Activated naive CD4-positive, alpha-beta T cell treated with anti-CD3 and anti-CD28 coated beads, Interleukin-2, amount 10 ng/mL, durations not matched to agents 7 days and 5 days (primary cell): ENCODE measurements at regions not wholly inside any gene's neighbourhood (a gene's known extent, or its start where the extent isn't known, plus 50 kb on each side); places are given as distances from the start of the nearest gene placed in this dataset.

Experiments used
- CTCF ChIA-PET: fragments of 350-600 bp; sonication (Branson Sonifier 250); formaldehyde crosslinking; loops from one replicate; lab custom pipeline; 2021; ENCODE audit warnings: antibody characterized with exemption; lab: Charles Lee
- DNase-seq: peaks from one replicate; pipeline ENCODE4 v3.0.0-alpha.2; 2020
- H3K27ac Mint-ChIP-seq: one replicate; pipeline ENCODE4 v1.8.0; 2021; ENCODE audit warnings: mild to moderate bottlenecking, moderate library complexity, mixed read lengths
- H3K27me3 Mint-ChIP-seq: one replicate; pipeline ENCODE4 v1.8.0; 2021; ENCODE audit warnings: mild to moderate bottlenecking, mixed read lengths
- H3K36me3 Mint-ChIP-seq: one replicate; pipeline ENCODE4 v1.8.0; 2021; ENCODE audit warnings: mixed read lengths
- H3K4me1 Mint-ChIP-seq: one replicate; pipeline ENCODE4 v1.8.0; 2021; ENCODE audit warnings: mixed read lengths
- H3K4me3 Mint-ChIP-seq: one replicate; pipeline ENCODE4 v1.8.0; 2021; ENCODE audit warnings: mild to moderate bottlenecking, moderate library complexity, mixed read lengths
- H3K9me3 Mint-ChIP-seq: one replicate; pipeline ENCODE4 v1.8.0; 2021; ENCODE audit warnings: mixed read lengths

- H3K36me3 Mint-ChIP-seq = no peaks in the 10 kb centered on the region
- no peaks in the 10 kb centered on the region for H3K4me1 Mint-ChIP-seq
- CTCF ChIA-PET = no interaction called here
- no peak for DNase-seq
- no peak overlapping the region for H3K4me3 Mint-ChIP-seq
- no peaks in the 10 kb centered on the region for H3K9me3 Mint-ChIP-seq
- H3K27me3 Mint-ChIP-seq = no peaks in the 10 kb centered on the region
- no peak overlapping the region for H3K27ac Mint-ChIP-seq
Measured at GRCh38 chr6:71430018-71430417, 141.4 kb downstream of the OGFRL1 start.

DNA sequence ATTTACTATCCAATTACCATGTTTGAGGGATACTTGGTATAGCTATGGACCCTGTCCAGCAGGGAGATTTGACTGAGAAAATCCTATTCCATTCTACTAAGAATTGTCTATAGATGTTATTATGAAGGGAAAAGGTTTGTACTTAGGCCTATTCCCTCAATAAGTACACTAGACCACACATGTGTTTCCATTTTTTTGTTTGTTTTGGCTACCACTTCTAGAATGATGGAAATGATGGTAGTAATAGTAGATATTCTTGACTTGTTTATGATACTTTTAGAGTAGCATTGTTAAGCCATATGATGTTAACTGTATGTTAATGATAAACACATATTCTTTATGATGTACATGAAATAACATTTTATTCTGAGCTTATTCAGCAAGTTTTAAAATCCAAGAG lies 144.8 kb downstream of the OGFRL1 start:
- Mint-ChIP-seq H3K4me1 (no peaks in the 10 kb centered on the region), H3K9me3 (no peaks in the 10 kb centered on the region), H3K36me3 (no peaks in the 10 kb centered on the region), H3K4me3 (no peak overlapping the region), H3K27me3 (no peaks in the 10 kb centered on the region), H3K27ac (no peak overlapping the region)
- CTCF ChIA-PET = no interaction called here
- DNase-seq = no peak

GRCh38 chr6:71444222-71444621 lies 155.6 kb downstream of the OGFRL1 start:
- H3K4me1 Mint-ChIP-seq = no peaks in the 10 kb centered on the region
- CTCF ChIA-PET = no interaction called here
- peaks cover 4% of the 10 kb centered on the region for H3K27me3 Mint-ChIP-seq
- no peak for DNase-seq
- H3K36me3 Mint-ChIP-seq = no peaks in the 10 kb centered on the region
- no peaks in the 10 kb centered on the region for H3K9me3 Mint-ChIP-seq
- H3K27ac Mint-ChIP-seq = no peak overlapping the region
- H3K4me3 Mint-ChIP-seq = no peak overlapping the region

DNA sequence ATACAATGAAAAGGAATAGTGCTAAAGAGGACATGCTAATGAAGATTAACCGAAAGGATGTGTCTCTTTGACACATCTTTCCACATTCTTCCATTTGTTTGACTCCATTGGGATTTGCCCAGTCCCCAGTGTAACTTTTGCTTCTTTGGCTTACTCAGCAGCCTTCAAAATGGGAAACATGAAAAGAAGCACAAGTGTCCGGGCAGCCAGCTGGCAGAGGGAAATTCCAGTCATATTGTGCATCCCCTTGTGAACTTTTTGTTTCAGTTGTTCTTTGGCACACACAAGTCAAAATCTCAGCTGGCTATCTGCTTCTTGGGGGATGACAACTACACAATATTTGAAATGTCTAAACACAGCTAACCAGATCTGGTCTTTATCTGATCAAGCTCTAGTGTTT lies 157.4 kb downstream of the OGFRL1 start:
- Mint-ChIP-seq H3K4me1 (no peaks in the 10 kb centered on the region), H3K27ac (no peak overlapping the region), H3K4me3 (no peak overlapping the region), H3K36me3 (no peaks in the 10 kb centered on the region), H3K9me3 (no peaks in the 10 kb centered on the region), H3K27me3 (peaks cover 4% of the 10 kb centered on the region)
- no peak for DNase-seq
- CTCF ChIA-PET = no interaction called here

DNA sequence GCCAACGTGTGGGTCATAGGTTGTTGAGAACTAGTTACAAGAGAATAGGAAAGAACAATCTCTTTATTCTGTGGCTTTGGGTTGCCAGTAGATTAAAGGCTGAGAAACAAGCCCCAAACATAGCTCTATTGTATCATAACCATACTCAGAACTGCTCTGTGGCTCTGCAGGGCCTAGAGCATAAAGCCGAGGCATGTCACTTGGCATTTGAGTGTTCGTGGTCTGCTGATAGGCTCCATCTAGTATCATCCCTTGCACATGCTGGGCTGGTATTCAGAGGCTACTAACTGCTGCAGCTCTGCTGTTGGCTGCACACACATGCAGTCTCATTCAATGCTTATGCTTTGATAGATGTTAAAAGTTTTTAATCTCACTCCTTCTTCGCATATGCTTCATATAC lies 157.9 kb downstream of the OGFRL1 start:
- Mint-ChIP-seq H3K36me3 (no peaks in the 10 kb centered on the region), H3K9me3 (no peaks in the 10 kb centered on the region)
- CTCF ChIA-PET = no interaction called here

DNA sequence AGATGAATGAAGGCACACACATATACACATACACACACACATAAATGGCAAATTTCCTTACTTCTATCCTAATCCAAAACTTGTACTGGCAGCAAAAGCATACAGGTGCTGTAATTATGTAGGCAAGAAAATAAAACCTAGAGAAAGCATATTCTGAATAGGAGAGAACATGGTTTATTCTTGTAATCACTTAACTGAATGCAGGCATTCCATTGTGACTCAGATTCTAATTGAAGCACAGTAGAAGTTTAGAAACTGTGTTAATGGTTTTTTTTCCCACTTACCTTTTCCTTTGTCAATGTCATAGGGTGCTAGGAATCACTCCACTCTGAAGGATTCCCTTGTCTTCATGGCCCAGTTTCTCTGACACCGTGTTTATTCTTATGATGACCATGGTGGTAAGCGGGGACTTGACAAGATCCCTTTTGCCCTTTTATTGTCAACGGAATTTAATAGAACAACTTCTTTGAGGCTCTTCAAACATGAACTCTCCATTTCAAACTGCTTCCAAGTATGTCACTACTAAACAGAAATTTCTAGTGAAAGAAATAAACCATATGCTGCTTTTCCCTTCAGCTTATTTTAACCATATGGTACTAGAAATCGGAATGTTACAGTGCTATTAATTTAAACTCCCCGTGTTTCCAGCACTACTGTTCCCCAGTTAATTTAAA lies 164.2 kb downstream of the OGFRL1 start:
- H3K4me3 Mint-ChIP-seq = no peak overlapping the region
- H3K9me3 Mint-ChIP-seq = no peaks in the 10 kb centered on the region
- CTCF ChIA-PET = no interaction called here
- no peaks in the 10 kb centered on the region for H3K36me3 Mint-ChIP-seq
- H3K27ac Mint-ChIP-seq = no peak overlapping the region
- H3K4me1 Mint-ChIP-seq = no peaks in the 10 kb centered on the region
- no peaks in the 10 kb centered on the region for H3K27me3 Mint-ChIP-seq
- DNase-seq = no peak

More for the DNA sequence above, 157.9 kb downstream of the OGFRL1 start:
- H3K4me3 Mint-ChIP-seq = no peak overlapping the region
- peaks cover 4% of the 10 kb centered on the region for H3K27me3 Mint-ChIP-seq
- DNase-seq = no peak
- H3K27ac Mint-ChIP-seq = no peak overlapping the region
- H3K4me1 Mint-ChIP-seq = no peaks in the 10 kb centered on the region

GRCh38 chr6:71453371-71453706 lies 164.7 kb downstream of the OGFRL1 start:
- Mint-ChIP-seq H3K36me3 (no peaks in the 10 kb centered on the region), H3K9me3 (no peaks in the 10 kb centered on the region), H3K4me1 (no peaks in the 10 kb centered on the region), H3K27me3 (no peaks in the 10 kb centered on the region), H3K27ac (no peak overlapping the region), H3K4me3 (no peak overlapping the region)
- no peak for DNase-seq
- CTCF ChIA-PET = no interaction called here

GRCh38 chr6:71454056-71454455 lies 165.4 kb downstream of the OGFRL1 start:
- Mint-ChIP-seq H3K27me3 (no peaks in the 10 kb centered on the region), H3K27ac (no peak overlapping the region), H3K36me3 (no peaks in the 10 kb centered on the region), H3K4me1 (no peaks in the 10 kb centered on the region), H3K4me3 (no peak overlapping the region), H3K9me3 (no peaks in the 10 kb centered on the region)
- CTCF ChIA-PET = no interaction called here
- DNase-seq = no peak

DNA sequence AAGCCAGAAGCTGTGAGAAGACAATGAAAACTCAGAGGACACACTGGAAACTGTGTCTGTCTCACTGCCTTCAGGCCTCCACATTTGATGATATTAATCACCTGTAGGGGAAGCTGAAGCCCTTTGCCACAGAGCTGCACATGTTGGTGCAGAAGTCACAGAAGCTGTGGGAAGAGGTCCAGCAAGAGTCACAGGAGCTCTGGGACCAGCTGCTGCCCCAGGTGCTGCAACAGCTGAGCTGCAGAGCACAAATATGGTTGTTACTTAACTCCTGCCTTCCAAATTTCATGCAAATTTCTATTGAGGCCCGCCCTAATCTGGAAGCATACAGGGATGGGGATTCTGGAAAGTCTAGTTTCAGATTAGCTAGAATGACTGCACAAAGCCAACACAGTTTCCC lies 169.3 kb downstream of the OGFRL1 start:
- Mint-ChIP-seq H3K36me3 (no peaks in the 10 kb centered on the region), H3K9me3 (no peaks in the 10 kb centered on the region), H3K4me1 (no peaks in the 10 kb centered on the region), H3K27ac (no peak overlapping the region), H3K4me3 (no peak overlapping the region), H3K27me3 (no peaks in the 10 kb centered on the region)
- CTCF ChIA-PET = no interaction called here
- DNase-seq = no peak

DNA sequence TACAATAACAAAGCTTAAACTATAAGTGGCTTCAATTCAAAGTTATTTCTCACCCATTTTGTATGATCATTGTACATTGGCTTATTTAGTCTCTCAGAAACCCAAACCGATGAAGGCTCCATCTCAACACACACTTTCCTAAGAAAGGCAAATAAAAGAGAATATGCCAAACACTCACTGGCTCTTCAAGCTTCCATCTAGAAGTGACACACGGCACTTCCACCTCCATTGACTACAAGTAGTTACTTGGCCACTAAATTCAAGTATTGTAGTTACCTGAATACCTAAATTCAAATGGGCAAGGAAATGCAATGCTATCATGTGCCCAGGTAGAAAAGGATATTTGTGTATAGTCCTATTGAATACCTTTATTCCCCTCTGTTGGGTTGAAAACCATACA lies 170.6 kb downstream of the OGFRL1 start:
- DNase-seq = no peak
- Mint-ChIP-seq H3K27ac (no peak overlapping the region), H3K9me3 (no peaks in the 10 kb centered on the region), H3K4me1 (no peaks in the 10 kb centered on the region), H3K27me3 (no peaks in the 10 kb centered on the region), H3K4me3 (no peak overlapping the region), H3K36me3 (no peaks in the 10 kb centered on the region)
- CTCF ChIA-PET = no interaction called here

DNA sequence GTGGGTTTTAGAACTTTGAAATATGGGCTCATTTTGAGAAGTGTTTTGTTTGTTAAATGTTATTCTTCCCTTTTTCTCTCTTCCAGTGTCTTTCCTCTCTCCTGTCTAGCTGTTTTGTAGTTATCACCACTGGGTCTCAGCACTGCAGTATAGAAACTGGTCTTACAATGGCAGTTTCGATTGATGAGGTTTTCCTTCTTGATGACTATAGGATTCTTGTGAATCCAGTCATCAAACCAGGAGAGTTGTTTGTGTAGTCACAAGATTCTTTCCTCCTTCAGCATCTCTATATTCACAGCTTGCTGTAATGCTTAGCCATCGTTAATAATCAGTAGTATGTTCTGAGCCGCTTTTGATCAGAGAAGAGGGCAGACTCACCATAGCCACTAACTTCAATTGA lies 172.3 kb downstream of the OGFRL1 start:
- Mint-ChIP-seq H3K4me3 (no peak overlapping the region), H3K27ac (no peak overlapping the region), H3K4me1 (no peaks in the 10 kb centered on the region), H3K27me3 (no peaks in the 10 kb centered on the region), H3K9me3 (no peaks in the 10 kb centered on the region), H3K36me3 (no peaks in the 10 kb centered on the region)
- no peak for DNase-seq
- CTCF ChIA-PET = no interaction called here

DNA sequence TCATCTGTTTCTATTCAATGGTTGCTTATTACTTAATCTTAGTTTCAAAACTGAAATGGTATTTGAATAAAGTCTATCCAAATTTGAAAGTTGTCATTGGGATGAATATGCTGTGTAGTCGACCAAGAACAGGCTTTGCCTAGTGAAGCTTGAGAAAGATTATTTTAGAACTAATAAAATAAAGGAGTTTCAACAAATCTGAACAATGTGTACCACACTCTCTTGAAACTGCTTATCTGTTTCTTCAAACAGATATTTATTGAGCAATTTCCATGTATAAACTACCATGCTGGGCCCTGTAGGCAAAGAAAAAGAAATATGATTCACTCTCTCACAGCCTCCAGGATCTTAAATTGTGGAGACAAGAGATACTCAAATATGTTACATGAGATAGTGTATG lies 174.4 kb downstream of the OGFRL1 start:
- CTCF ChIA-PET = no interaction called here
- Mint-ChIP-seq H3K36me3 (no peaks in the 10 kb centered on the region), H3K4me1 (no peaks in the 10 kb centered on the region), H3K9me3 (no peaks in the 10 kb centered on the region), H3K27ac (no peak overlapping the region), H3K4me3 (no peak overlapping the region), H3K27me3 (no peaks in the 10 kb centered on the region)
- no peak for DNase-seq

DNA sequence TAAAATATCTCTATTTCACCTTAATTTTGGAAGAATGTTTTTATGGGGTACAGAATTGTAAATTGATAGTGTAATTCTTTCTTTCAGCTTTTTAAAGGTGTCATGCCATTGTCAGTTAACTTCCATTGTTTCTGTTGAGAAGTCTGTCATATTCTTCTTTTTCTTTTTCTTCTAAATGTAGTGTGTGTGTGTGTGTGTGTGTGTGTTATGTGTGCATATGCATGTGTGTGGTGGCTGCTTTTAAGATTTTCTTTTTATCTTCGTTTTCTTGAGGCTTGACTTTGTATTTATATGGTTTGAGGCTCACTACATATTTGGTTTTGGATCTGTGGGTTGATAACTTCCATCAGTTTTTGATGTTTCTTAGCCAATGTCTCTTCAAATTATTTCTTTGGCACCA lies 176.5 kb downstream of the OGFRL1 start:
- H3K4me3 Mint-ChIP-seq = no peak overlapping the region
- no peak overlapping the region for H3K27ac Mint-ChIP-seq
- DNase-seq = no peak
- H3K27me3 Mint-ChIP-seq = no peaks in the 10 kb centered on the region
- no peaks in the 10 kb centered on the region for H3K4me1 Mint-ChIP-seq
- CTCF ChIA-PET = no interaction called here
- H3K36me3 Mint-ChIP-seq = no peaks in the 10 kb centered on the region
- no peaks in the 10 kb centered on the region for H3K9me3 Mint-ChIP-seq

DNA sequence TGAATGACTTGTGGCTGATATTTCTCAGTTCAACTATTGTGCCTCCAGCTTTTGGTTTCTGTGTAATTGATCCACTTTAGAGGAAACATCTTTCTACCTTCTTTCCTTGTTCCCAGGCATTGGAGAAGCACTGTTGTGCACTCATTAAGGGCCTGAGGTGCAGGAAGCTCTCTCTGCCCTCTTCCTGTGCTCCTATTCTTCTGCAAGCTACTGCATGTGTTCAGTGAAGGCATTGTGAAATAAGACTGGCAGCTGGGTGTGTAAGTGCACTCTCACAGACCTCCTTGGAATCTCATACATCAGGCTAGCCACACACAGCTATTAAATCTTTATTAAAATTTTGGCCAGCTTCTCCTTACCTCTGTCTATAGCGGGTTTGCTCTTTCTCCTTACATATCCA lies 177.8 kb downstream of the OGFRL1 start:
- CTCF ChIA-PET = no interaction called here
- no peaks in the 10 kb centered on the region for H3K36me3 Mint-ChIP-seq
- no peak overlapping the region for H3K27ac Mint-ChIP-seq
- no peak overlapping the region for H3K4me3 Mint-ChIP-seq
- no peaks in the 10 kb centered on the region for H3K27me3 Mint-ChIP-seq
- no peaks in the 10 kb centered on the region for H3K4me1 Mint-ChIP-seq
- DNase-seq = no peak
- no peaks in the 10 kb centered on the region for H3K9me3 Mint-ChIP-seq

GRCh38 chr6:71468038-71468437 lies 179.4 kb downstream of the OGFRL1 start:
- DNase-seq = no peak
- H3K4me1 Mint-ChIP-seq = no peaks in the 10 kb centered on the region
- H3K4me3 Mint-ChIP-seq = no peak overlapping the region
- no peak overlapping the region for H3K27ac Mint-ChIP-seq
- H3K9me3 Mint-ChIP-seq = no peaks in the 10 kb centered on the region
- CTCF ChIA-PET = no interaction called here
- no peaks in the 10 kb centered on the region for H3K27me3 Mint-ChIP-seq
- H3K36me3 Mint-ChIP-seq = no peaks in the 10 kb centered on the region
